ENCODE measurements at regions not wholly inside any gene's neighbourhood (a gene's known extent, or its start where the extent isn't known, plus 50 kb on each side); places are given as distances from the start of the nearest gene placed in this dataset.

DNA sequence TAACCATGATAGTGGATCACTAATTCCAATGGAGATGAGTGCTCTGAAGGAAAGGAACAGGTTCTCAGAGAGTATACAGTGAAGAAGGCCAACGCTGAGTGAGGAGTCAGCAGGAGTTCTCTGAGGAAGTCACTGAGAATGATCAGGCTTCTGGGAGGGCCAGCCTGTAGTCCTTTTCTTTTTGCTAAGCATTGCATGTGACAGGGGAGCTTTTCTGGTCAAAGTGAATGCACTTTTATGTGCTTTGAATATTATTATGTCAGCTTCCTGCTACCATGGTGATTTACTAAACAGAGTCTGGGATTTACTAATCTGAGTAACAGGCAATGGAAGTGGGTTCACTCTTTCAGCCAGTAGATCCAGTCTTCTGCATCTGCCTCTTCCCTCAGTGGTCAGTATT, 81.1 kb upstream of the SERP2 start:
- no peaks in the 10 kb centered on the region for H3K4me1 ChIP-seq (ENCODE audit: control insufficient read depth in 2 of 2, insufficient read depth in 2 of 2, low read length in 2 of 2)
- H3K27ac ChIP-seq (ENCODE audit: low read depth in 2 of 2, low read length in 2 of 2), result peak overlapping the region in 1 of 2 donors; percentile 24
- H3K27me3 ChIP-seq (ENCODE audit: control insufficient read depth in 2 of 2, insufficient read depth in 2 of 2, low read length in 2 of 2), result no peaks in the 10 kb centered on the region
- H3K36me3 ChIP-seq (ENCODE audit: control insufficient read depth in 2 of 2, insufficient read depth in 2 of 2, low read length in 2 of 2), result no peaks in the 10 kb centered on the region
- H3K4me3 ChIP-seq (ENCODE audit: low read length in 2 of 2), result no peak overlapping the region
- H3K9ac ChIP-seq (ENCODE audit: low read depth in 1 of 2, low read length in 2 of 2), result no peak overlapping the region
- no peaks in the 10 kb centered on the region for H3K9me3 ChIP-seq (ENCODE audit: control insufficient read depth in 2 of 2, low read length in 2 of 2)

DNA sequence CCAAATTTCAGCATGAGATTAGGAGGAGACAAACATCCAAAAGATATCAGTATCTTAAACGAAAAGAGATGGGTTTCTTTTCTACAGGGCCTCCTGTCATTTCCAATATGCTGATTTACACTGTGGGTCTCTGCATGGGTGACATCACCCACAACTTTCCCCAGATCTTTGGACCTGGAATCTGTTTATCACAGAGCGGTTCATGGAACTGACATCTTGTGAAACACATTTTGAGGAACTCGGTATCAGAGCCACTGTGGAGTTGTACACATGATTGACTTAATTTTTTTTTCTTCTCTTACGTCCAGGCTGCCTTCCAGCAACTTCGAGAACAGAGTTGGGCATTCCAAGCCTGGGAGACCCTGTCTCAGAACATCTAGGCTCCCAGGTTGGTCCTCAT, 80.2 kb upstream of the SERP2 start:
- peak overlapping the region; percentile 45 to 56 for H3K27ac ChIP-seq (ENCODE audit: low read depth in 2 of 2, low read length in 2 of 2)
- no peak overlapping the region for H3K9ac ChIP-seq (ENCODE audit: low read depth in 1 of 2, low read length in 2 of 2)

DNA sequence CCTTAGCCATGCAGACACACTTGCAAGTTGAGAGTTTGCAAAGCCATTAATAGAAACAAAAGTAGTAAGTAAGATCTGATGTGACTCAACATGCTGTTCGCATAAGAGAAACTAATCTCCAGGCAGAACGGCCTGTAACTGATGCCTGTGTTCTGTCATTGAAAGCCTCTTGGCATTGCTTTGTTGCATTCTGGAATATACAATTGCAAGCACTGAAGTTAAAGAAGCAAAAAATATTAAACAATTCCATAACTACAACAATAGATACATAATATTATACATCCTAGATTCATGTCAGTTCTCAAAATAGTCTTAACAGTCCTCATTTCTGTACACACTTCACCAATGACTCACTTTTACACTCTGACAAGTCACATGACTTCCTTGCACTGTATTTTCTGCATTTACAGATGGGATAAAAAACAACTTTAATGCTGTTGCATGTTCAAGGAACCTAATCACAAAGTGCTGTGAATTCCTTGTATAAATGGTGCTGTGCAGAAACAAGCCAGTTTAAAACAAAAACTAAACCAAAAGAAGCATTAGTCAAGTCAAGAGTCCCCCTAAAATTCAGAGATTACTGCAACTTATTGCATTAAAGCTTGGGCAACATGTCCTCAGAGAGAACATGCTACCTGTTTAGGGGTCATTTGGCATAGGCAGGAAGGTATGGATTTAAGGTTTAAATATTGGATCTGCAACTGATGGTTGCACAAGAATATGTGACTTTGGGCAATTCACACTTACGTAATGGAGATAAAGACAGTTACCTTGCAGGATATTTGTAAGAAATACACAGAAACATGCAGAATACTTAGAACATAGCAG, 79.5 kb upstream of the SERP2 start:
- Histone ChIP-seq H3K27ac (ENCODE audit: low read depth in 2 of 2, low read length in 2 of 2) (peak overlapping the region; percentile 45 to 56), H3K9ac (ENCODE audit: low read depth in 1 of 2, low read length in 2 of 2) (no peak overlapping the region), H3K36me3 (ENCODE audit: control insufficient read depth in 2 of 2, insufficient read depth in 2 of 2, low read length in 2 of 2) (no peaks in the 10 kb centered on the region), H3K4me3 (ENCODE audit: low read length in 2 of 2) (no peak overlapping the region), H3K27me3 (ENCODE audit: control insufficient read depth in 2 of 2, insufficient read depth in 2 of 2, low read length in 2 of 2) (no peaks in the 10 kb centered on the region), H3K4me1 (ENCODE audit: control insufficient read depth in 2 of 2, insufficient read depth in 2 of 2, low read length in 2 of 2) (no peaks in the 10 kb centered on the region), H3K9me3 (ENCODE audit: control insufficient read depth in 2 of 2, low read length in 2 of 2) (no peaks in the 10 kb centered on the region)

More for the DNA sequence above, 80.2 kb upstream of the SERP2 start:
- Histone ChIP-seq H3K4me1 (ENCODE audit: control insufficient read depth in 2 of 2, insufficient read depth in 2 of 2, low read length in 2 of 2) (no peaks in the 10 kb centered on the region), H3K36me3 (ENCODE audit: control insufficient read depth in 2 of 2, insufficient read depth in 2 of 2, low read length in 2 of 2) (no peaks in the 10 kb centered on the region), H3K27me3 (ENCODE audit: control insufficient read depth in 2 of 2, insufficient read depth in 2 of 2, low read length in 2 of 2) (no peaks in the 10 kb centered on the region), H3K9me3 (ENCODE audit: control insufficient read depth in 2 of 2, low read length in 2 of 2) (no peaks in the 10 kb centered on the region), H3K4me3 (ENCODE audit: low read length in 2 of 2) (no peak overlapping the region)

DNA sequence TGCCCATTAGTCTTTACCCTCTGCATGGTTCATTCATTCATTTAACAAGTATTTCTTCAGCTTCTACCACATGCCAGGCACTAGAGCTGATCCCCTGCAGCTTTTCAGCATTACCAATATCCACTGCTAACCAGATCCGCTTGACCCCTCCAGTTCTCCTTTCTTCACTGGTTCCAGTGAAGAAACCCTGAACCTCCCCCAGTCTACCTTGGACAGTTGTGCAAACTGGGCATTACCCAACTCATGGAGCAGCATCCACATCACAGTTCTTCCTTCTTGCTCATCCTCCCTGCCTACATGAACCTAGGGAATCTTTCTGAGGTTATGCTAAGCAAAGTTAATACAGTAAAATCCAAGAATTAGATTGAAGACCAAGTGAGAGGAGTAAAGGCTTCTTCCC, 78.7 kb upstream of the SERP2 start:
- H3K4me1 ChIP-seq (ENCODE audit: control insufficient read depth in 2 of 2, insufficient read depth in 2 of 2, low read length in 2 of 2), result no peaks in the 10 kb centered on the region
- H3K27ac ChIP-seq (ENCODE audit: low read depth in 2 of 2, low read length in 2 of 2), result no peak overlapping the region

DNA sequence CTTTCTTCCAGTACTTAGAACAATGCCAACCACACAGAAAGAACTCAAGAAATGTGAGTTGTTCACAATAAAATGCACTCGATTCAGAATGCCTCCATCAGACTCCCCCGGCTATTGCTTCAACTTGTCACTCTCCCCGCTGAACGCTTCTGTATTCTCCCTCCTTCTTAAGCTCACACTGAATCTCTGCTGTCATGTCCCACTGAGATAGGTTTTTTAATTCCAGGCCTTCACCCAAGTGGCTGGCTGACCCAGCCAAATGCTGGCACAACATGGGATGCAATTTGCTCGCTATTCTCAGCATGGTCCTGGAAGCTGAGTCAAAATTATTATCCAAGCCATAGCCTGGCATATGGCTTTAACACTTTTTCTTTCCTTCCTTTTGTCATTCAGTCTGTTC, 76.8 kb upstream of the SERP2 start:
- H3K9ac ChIP-seq (ENCODE audit: low read depth in 1 of 2, low read length in 2 of 2), result no peak overlapping the region
- H3K27ac ChIP-seq (ENCODE audit: low read depth in 2 of 2, low read length in 2 of 2), result no peak overlapping the region
- H3K36me3 ChIP-seq (ENCODE audit: control insufficient read depth in 2 of 2, insufficient read depth in 2 of 2, low read length in 2 of 2), result no peaks in the 10 kb centered on the region
- no peak overlapping the region for H3K4me3 ChIP-seq (ENCODE audit: low read length in 2 of 2)
- H3K4me1 ChIP-seq (ENCODE audit: control insufficient read depth in 2 of 2, insufficient read depth in 2 of 2, low read length in 2 of 2), result no peaks in the 10 kb centered on the region
- no peaks in the 10 kb centered on the region for H3K27me3 ChIP-seq (ENCODE audit: control insufficient read depth in 2 of 2, insufficient read depth in 2 of 2, low read length in 2 of 2)
- H3K9me3 ChIP-seq (ENCODE audit: control insufficient read depth in 2 of 2, low read length in 2 of 2), result no peaks in the 10 kb centered on the region

More for the DNA sequence above, 78.7 kb upstream of the SERP2 start:
- Histone ChIP-seq H3K4me3 (ENCODE audit: low read length in 2 of 2) (no peak overlapping the region), H3K36me3 (ENCODE audit: control insufficient read depth in 2 of 2, insufficient read depth in 2 of 2, low read length in 2 of 2) (no peaks in the 10 kb centered on the region), H3K9me3 (ENCODE audit: control insufficient read depth in 2 of 2, low read length in 2 of 2) (no peaks in the 10 kb centered on the region), H3K27me3 (ENCODE audit: control insufficient read depth in 2 of 2, insufficient read depth in 2 of 2, low read length in 2 of 2) (no peaks in the 10 kb centered on the region), H3K9ac (ENCODE audit: low read depth in 1 of 2, low read length in 2 of 2) (no peak overlapping the region)

DNA sequence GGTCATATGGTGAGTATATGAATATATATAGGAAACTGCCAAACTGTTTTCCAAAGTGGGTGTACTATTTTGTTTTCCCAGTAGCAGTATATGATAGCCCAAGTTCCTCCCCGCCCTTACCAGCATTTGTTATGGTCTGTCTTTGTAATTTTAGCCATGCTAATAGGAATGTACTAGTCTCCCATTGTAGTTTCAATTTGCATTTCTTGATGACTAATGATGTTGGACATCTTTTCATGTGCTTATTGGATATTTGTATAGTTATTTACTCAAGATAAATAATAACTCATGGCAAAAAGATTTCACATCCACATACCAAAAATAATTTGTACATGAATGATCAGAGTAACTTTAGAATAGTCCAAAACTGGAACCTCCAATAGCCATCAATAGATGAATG, 75.3 kb upstream of the SERP2 start:
- Histone ChIP-seq H3K4me1 (ENCODE audit: control insufficient read depth in 2 of 2, insufficient read depth in 2 of 2, low read length in 2 of 2) (no peaks in the 10 kb centered on the region), H3K27me3 (ENCODE audit: control insufficient read depth in 2 of 2, insufficient read depth in 2 of 2, low read length in 2 of 2) (no peaks in the 10 kb centered on the region), H3K36me3 (ENCODE audit: control insufficient read depth in 2 of 2, insufficient read depth in 2 of 2, low read length in 2 of 2) (no peaks in the 10 kb centered on the region), H3K4me3 (ENCODE audit: low read length in 2 of 2) (no peak overlapping the region), H3K9ac (ENCODE audit: low read depth in 1 of 2, low read length in 2 of 2) (no peak overlapping the region), H3K27ac (ENCODE audit: low read depth in 2 of 2, low read length in 2 of 2) (no peak overlapping the region), H3K9me3 (ENCODE audit: control insufficient read depth in 2 of 2, low read length in 2 of 2) (no peaks in the 10 kb centered on the region)

DNA sequence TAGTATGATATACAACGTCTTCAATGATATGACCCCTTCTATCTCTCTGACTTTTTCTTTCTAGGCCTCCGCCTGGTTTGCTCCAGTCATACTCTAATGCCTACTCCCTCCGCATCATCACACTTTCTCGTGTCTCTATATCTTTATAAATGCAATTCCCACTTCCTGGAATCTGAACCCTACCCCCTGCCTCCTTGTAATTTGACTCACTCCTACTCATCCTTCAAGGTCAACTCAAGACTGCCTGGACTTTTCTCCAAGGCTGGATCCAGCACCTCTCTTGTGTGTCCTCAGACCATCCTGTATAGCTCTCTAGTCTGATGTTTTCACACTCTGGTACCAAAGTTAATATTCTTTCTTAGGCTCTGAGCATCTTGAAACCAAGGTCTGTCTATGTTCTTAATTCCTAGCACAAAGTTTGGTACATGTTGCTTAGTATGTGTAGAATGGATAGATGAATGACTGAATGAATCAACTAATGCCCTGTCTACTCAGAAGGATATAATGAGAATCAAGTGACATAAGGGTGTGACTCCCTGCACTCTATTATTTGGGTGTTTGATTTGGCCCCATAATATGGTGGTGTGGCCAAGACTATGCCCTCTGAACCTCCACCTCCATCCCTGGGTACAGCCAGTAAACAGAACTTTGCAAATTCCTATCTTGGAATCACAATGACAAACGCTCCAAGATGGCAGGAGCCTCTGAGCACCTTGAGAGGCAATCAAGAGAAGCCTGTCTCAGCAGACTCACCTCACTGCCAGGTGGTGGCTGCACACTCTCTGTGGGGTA, 74.3 kb upstream of the SERP2 start:
- Histone ChIP-seq H3K9me3 (ENCODE audit: control insufficient read depth in 2 of 2, low read length in 2 of 2) (no peaks in the 10 kb centered on the region), H3K9ac (ENCODE audit: low read depth in 1 of 2, low read length in 2 of 2) (no peak overlapping the region), H3K4me3 (ENCODE audit: low read length in 2 of 2) (no peak overlapping the region), H3K27me3 (ENCODE audit: control insufficient read depth in 2 of 2, insufficient read depth in 2 of 2, low read length in 2 of 2) (no peaks in the 10 kb centered on the region), H3K27ac (ENCODE audit: low read depth in 2 of 2, low read length in 2 of 2) (no peak overlapping the region), H3K4me1 (ENCODE audit: control insufficient read depth in 2 of 2, insufficient read depth in 2 of 2, low read length in 2 of 2) (peaks cover 0 to 3% of the 10 kb centered on the region in 2 donors), H3K36me3 (ENCODE audit: control insufficient read depth in 2 of 2, insufficient read depth in 2 of 2, low read length in 2 of 2) (no peaks in the 10 kb centered on the region)

DNA sequence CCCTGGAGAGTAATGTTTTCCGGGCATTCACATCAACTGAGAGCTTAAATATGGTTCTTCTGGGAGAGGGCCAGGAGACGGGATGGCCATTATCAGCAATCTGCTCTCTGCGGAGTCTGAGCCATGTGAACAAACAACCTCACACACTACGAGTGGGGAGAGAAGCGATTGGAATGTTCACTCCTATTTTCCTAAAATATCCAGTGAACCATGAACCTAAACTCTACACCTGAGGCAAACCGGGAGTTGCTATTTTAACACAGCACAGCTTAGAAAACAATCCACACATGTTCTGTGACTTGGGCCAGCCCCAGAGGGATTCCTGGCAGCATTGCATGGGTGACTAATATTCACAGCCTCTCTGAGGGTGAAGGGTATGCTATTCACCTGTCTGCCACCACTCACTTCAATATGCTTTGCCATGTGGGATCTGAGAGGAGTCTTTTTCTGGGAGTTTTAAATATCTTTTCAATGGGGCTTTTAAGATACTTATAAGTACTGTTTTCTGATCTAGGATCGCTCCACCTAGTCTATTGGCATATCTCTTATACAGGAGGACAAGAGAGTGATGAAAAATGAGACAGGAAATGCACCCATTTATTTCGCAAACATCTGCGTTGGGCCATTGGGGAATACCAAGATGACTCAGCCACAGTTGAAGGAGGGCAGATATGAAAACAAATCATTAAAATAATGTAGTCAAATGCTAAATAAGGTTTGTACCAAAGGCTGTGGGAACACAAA, 72.6 kb upstream of the SERP2 start:
- H3K4me1 ChIP-seq (ENCODE audit: control insufficient read depth in 2 of 2, insufficient read depth in 2 of 2, low read length in 2 of 2), result peaks cover 0 to 8% of the 10 kb centered on the region in 2 donors
- H3K9ac ChIP-seq (ENCODE audit: low read depth in 1 of 2, low read length in 2 of 2), result no peak overlapping the region
- H3K27ac ChIP-seq (ENCODE audit: low read depth in 2 of 2, low read length in 2 of 2), result no peak overlapping the region
- no peaks in the 10 kb centered on the region for H3K36me3 ChIP-seq (ENCODE audit: control insufficient read depth in 2 of 2, insufficient read depth in 2 of 2, low read length in 2 of 2)
- no peak overlapping the region for H3K4me3 ChIP-seq (ENCODE audit: low read length in 2 of 2)
- H3K9me3 ChIP-seq (ENCODE audit: control insufficient read depth in 2 of 2, low read length in 2 of 2), result no peaks in the 10 kb centered on the region
- no peaks in the 10 kb centered on the region for H3K27me3 ChIP-seq (ENCODE audit: control insufficient read depth in 2 of 2, insufficient read depth in 2 of 2, low read length in 2 of 2)

DNA sequence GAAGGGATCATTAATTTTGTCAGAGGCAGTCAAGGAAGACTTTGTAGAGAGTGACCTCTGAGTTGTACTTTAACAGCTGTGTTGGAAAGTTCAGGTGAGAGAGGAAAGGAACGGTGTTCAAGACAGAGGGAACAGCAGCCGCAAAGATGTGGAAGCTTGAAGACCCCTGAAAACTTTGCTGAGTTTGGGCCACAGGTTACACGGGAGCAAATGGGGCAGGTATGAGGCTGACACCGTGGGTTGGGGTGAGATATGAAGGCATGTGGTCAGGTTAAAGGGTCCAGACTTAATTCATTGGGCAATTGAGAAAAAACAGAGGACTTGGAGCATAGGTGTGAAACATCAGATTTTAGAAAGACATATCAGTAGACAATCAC, 72.0 kb upstream of the SERP2 start:
- peaks cover 0 to 13% of the 10 kb centered on the region in 2 donors for H3K4me1 ChIP-seq (ENCODE audit: control insufficient read depth in 2 of 2, insufficient read depth in 2 of 2, low read length in 2 of 2)
- H3K9me3 ChIP-seq (ENCODE audit: control insufficient read depth in 2 of 2, low read length in 2 of 2), result no peaks in the 10 kb centered on the region
- H3K9ac ChIP-seq (ENCODE audit: low read depth in 1 of 2, low read length in 2 of 2), result no peak overlapping the region
- H3K36me3 ChIP-seq (ENCODE audit: control insufficient read depth in 2 of 2, insufficient read depth in 2 of 2, low read length in 2 of 2), result no peaks in the 10 kb centered on the region
- no peaks in the 10 kb centered on the region for H3K27me3 ChIP-seq (ENCODE audit: control insufficient read depth in 2 of 2, insufficient read depth in 2 of 2, low read length in 2 of 2)
- H3K4me3 ChIP-seq (ENCODE audit: low read length in 2 of 2), result no peak overlapping the region
- no peak overlapping the region for H3K27ac ChIP-seq (ENCODE audit: low read depth in 2 of 2, low read length in 2 of 2)

DNA sequence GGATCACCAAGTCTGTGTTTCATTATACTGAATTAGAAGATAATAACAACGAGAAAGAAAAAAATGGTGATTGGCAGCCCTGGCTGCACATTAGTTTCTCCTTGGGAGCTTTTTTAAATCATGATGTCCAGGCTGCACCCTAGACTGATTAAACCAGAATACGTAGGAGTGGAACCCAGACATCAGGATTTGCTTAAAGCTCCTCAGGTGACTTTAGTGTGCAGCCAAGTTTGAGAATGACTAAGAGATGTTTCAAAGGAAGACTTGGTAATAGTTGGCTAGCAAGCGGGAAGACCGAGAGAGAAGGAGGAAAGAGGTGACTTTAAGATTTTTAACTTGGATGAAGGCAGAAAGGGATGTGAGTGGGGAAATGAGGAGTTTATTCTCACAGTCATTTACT, 71.4 kb upstream of the SERP2 start:
- H3K27me3 ChIP-seq (ENCODE audit: control insufficient read depth in 2 of 2, insufficient read depth in 2 of 2, low read length in 2 of 2), result no peaks in the 10 kb centered on the region
- no peaks in the 10 kb centered on the region for H3K9me3 ChIP-seq (ENCODE audit: control insufficient read depth in 2 of 2, low read length in 2 of 2)
- no peak overlapping the region for H3K4me3 ChIP-seq (ENCODE audit: low read length in 2 of 2)
- no peaks in the 10 kb centered on the region for H3K36me3 ChIP-seq (ENCODE audit: control insufficient read depth in 2 of 2, insufficient read depth in 2 of 2, low read length in 2 of 2)
- H3K4me1 ChIP-seq (ENCODE audit: control insufficient read depth in 2 of 2, insufficient read depth in 2 of 2, low read length in 2 of 2), result peaks cover under 1 to 16% of the 10 kb centered on the region in 2 donors
- H3K27ac ChIP-seq (ENCODE audit: low read depth in 2 of 2, low read length in 2 of 2), result no peak overlapping the region
- no peak overlapping the region for H3K9ac ChIP-seq (ENCODE audit: low read depth in 1 of 2, low read length in 2 of 2)
